Right renal cortex interstitium (tissue), 3 donors: ENCODE measurements at regions not wholly inside any gene's neighbourhood (a gene's known extent, or its start where the extent isn't known, plus 50 kb on each side); places are given as distances from the start of the nearest gene placed in this dataset.
"Not testable (repeated sequence)": the region's sequence is repeated elsewhere in the genome, so short reads cannot be mapped to it uniquely, and the experiment has no call there.

Experiments
- DNase-seq, 3 donors: peaks; one replicate each; pipeline ENCODE4 v3.0.0-alpha.2; 2013; ENCODE audit warnings: low read depth in 3 of 3, low spot score in 2 of 3

GRCh38 chr4:117533501-117533900 lies 448.1 kb upstream of the TRAM1L1 start:
- DNase-seq = no peak

GRCh38 chr4:117545039-117545438 lies 459.7 kb upstream of the TRAM1L1 start:
- DNase-seq = no peak

GRCh38 chr4:117549524-117549923 lies 464.1 kb upstream of the TRAM1L1 start:
- peak in 2 of 3 donors; percentile 21 to 43 for DNase-seq

- DNase-seq = no peak
These were observed 464.7 kb upstream of the TRAM1L1 start for GRCh38 chr4:117550085-117550484.

- no peak for DNase-seq
These were observed 474.0 kb upstream of the NDST3 start for GRCh38 chr4:117560329-117560728.

GRCh38 chr4:117574085-117574484 lies 460.2 kb upstream of the NDST3 start:
- DNase-seq = no peak

GRCh38 chr4:117575850-117576249 lies 458.4 kb upstream of the NDST3 start:
- no peak for DNase-seq

- DNase-seq = no peak
These were observed 456.5 kb upstream of the NDST3 start for GRCh38 chr4:117577686-117578311.

GRCh38 chr4:117588771-117589170 lies 445.5 kb upstream of the NDST3 start:
- no peak for DNase-seq

GRCh38 chr4:117596917-117597480 lies 437.3 kb upstream of the NDST3 start:
- no peak for DNase-seq

GRCh38 chr4:117599393-117599792 lies 434.9 kb upstream of the NDST3 start:
- not testable (repeated sequence) for DNase-seq

- not testable (repeated sequence) for DNase-seq
These were observed 433.4 kb upstream of the NDST3 start for GRCh38 chr4:117600936-117601335.

- no peak for DNase-seq
These were observed 423.5 kb upstream of the NDST3 start for GRCh38 chr4:117610706-117611308.

- no peak for DNase-seq
These were observed 412.6 kb upstream of the NDST3 start for GRCh38 chr4:117621673-117622072.

GRCh38 chr4:117623326-117623725 lies 411.0 kb upstream of the NDST3 start:
- no peak for DNase-seq

- no peak for DNase-seq
These were observed 407.6 kb upstream of the NDST3 start for GRCh38 chr4:117626664-117627063.

GRCh38 chr4:117634716-117635115 lies 399.6 kb upstream of the NDST3 start:
- DNase-seq = no peak

- no peak for DNase-seq
These were observed 396.9 kb upstream of the NDST3 start for GRCh38 chr4:117637347-117637746.

- no peak for DNase-seq
These were observed 393.4 kb upstream of the NDST3 start for GRCh38 chr4:117640836-117641235.

- no peak for DNase-seq
These were observed 392.8 kb upstream of the NDST3 start for GRCh38 chr4:117641519-117641918.

GRCh38 chr4:117654079-117654478 lies 380.2 kb upstream of the NDST3 start:
- DNase-seq = peak in 2 of 3 donors; percentile 25 to 54

GRCh38 chr4:117660668-117661067 lies 373.6 kb upstream of the NDST3 start:
- DNase-seq = no peak
